A549 (cell line): ENCODE measurements at regions not wholly inside any gene's neighbourhood (a gene's known extent, or its start where the extent isn't known, plus 50 kb on each side); places are given as distances from the start of the nearest gene placed in this dataset.

Experiments
- CHD2 ChIP-seq: fragments of 150-350 bp; IDR thresholded peaks from 2 replicates; pipeline ENCODE4 v1.6.1; 2014; ENCODE audit warnings: low read length; ENCODE audit not compliant: partially characterized antibody
- CHD4 ChIP-seq: fragments of 200-600 bp; sonication (generic); IDR thresholded peaks from 2 replicates; pipeline ENCODE4 v1.6.1; 2016; ENCODE audit warnings: antibody characterized with exemption, mild to moderate bottlenecking, borderline replicate concordance
- JUN ChIP-seq, 2 experiments: fragments of >200 bp; sonication (Bioruptor Twin); formaldehyde crosslinking; IDR thresholded peaks; 2 replicates in 1 of 2; 3 replicates in 1 of 2; pipeline ENCODE4 v1.6.1; 2016 to 2017
- KDM1A ChIP-seq: fragments of 200-600 bp; sonication (generic); IDR thresholded peaks from 2 replicates; pipeline ENCODE4 v1.6.1; 2016; ENCODE audit warnings: low read depth, mild to moderate bottlenecking
- MYC ChIP-seq: IDR thresholded peaks from 2 replicates; pipeline ENCODE4 v1.6.1; 2012; ENCODE audit warnings: mild to moderate bottlenecking, inconsistent platforms, low read length, improper control_type of control experiment, borderline replicate concordance
- POLR2A ChIP-seq: IDR thresholded peaks from 2 replicates; pipeline ENCODE4 v1.6.1; 2012; ENCODE audit warnings: mild to moderate bottlenecking, low read length
- RCOR1 ChIP-seq: fragments of 150-350 bp; IDR thresholded peaks from 2 replicates; pipeline ENCODE4 v1.6.1; 2014; ENCODE audit warnings: antibody characterized with exemption, low read length, low read depth
- ZC3H11A ChIP-seq: fragments of 450-650 bp; IDR thresholded peaks from 2 replicates; pipeline ENCODE4 v1.6.1; 2014; ENCODE audit warnings: antibody characterized with exemption, mild to moderate bottlenecking
- ZFP36 ChIP-seq: fragments of 450-650 bp; IDR thresholded peaks from 2 replicates; pipeline ENCODE4 v1.6.1; 2014; ENCODE audit warnings: borderline replicate concordance; ENCODE audit not compliant: partially characterized antibody
- TF ChIP-seq, protein P1 (sequence below): fragments of >200 bp; sonication (Bioruptor Twin); formaldehyde crosslinking; IDR thresholded peaks from 3 replicates; pipeline ENCODE4 v1.5.1; 2016
- TF ChIP-seq, protein P2 (sequence below): fragments of 450-650 bp; IDR thresholded peaks from 2 replicates; pipeline ENCODE4 v1.6.1; 2014; ENCODE audit warnings: antibody characterized with exemption
- TF ChIP-seq, protein P3 (sequence below): IDR thresholded peaks from 2 replicates; pipeline ENCODE4 v1.6.1; 2012

DNA sequence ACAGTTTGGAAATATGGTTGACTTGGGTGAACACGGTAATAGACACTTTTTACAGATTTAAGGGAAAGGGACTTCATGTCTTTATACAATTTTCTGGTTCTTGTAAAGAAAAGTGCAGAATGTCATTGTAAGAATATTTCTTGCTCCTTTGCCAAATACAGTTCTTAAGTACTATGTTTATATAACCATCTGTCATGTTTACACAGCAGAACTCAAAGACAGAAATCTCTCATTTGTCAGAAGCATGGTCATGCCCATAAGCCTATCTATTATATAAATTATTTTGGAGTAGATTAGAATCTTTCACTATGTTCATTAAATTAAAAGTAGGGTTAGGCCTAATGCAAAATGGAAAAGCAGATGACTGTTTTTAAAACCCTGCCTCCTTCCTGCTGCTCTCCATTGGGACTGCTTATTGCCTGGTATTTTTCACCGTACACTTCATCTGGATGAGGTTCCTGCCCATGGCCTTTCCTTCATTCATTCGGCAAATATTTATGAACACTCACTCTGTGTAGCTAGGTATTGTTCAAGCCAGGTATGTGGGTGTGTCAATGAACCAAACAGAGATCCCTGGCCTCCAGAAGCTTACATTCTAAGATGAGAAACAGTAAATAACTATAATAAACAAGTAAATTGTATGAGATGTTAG, 558.1 kb downstream of the NR2F1-AS1 start:
- TF ChIP-seq CHD4: no peak
- TF ChIP-seq, protein P1, sequence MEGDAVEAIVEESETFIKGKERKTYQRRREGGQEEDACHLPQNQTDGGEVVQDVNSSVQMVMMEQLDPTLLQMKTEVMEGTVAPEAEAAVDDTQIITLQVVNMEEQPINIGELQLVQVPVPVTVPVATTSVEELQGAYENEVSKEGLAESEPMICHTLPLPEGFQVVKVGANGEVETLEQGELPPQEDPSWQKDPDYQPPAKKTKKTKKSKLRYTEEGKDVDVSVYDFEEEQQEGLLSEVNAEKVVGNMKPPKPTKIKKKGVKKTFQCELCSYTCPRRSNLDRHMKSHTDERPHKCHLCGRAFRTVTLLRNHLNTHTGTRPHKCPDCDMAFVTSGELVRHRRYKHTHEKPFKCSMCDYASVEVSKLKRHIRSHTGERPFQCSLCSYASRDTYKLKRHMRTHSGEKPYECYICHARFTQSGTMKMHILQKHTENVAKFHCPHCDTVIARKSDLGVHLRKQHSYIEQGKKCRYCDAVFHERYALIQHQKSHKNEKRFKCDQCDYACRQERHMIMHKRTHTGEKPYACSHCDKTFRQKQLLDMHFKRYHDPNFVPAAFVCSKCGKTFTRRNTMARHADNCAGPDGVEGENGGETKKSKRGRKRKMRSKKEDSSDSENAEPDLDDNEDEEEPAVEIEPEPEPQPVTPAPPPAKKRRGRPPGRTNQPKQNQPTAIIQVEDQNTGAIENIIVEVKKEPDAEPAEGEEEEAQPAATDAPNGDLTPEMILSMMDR: no peak
- TF ChIP-seq, protein P2, sequence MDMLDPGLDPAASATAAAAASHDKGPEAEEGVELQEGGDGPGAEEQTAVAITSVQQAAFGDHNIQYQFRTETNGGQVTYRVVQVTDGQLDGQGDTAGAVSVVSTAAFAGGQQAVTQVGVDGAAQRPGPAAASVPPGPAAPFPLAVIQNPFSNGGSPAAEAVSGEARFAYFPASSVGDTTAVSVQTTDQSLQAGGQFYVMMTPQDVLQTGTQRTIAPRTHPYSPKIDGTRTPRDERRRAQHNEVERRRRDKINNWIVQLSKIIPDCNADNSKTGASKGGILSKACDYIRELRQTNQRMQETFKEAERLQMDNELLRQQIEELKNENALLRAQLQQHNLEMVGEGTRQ: no peak
- TF ChIP-seq CHD2: no peak
- no peak for TF ChIP-seq POLR2A
- TF ChIP-seq, protein P3, sequence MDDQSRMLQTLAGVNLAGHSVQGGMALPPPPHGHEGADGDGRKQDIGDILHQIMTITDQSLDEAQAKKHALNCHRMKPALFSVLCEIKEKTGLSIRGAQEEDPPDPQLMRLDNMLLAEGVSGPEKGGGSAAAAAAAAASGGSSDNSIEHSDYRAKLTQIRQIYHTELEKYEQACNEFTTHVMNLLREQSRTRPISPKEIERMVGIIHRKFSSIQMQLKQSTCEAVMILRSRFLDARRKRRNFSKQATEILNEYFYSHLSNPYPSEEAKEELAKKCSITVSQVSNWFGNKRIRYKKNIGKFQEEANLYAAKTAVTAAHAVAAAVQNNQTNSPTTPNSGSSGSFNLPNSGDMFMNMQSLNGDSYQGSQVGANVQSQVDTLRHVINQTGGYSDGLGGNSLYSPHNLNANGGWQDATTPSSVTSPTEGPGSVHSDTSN: no peak
- no peak for TF ChIP-seq ZC3H11A
- no peak for TF ChIP-seq ZFP36
- TF ChIP-seq RCOR1: no peak
- no peak for TF ChIP-seq MYC
- no peak for TF ChIP-seq KDM1A
- no peak for TF ChIP-seq JUN (IDR thresholded peaks at IDR 0.05)
